Right atrium auricular region (tissue), 2 donors: ENCODE measurements at regions not wholly inside any gene's neighbourhood (a gene's known extent, or its start where the extent isn't known, plus 50 kb on each side); places are given as distances from the start of the nearest gene placed in this dataset.

Source experiments
- DNase-seq: peaks from one replicate; pipeline ENCODE4 v3.0.0-alpha.2; 2019; ENCODE audit warnings: low spot score
- H3K27ac ChIP-seq, 2 donors: fragments of 200-600 bp; sonication (generic); 1 replicate in 1 of 2; 2 replicates in 1 of 2; pipeline ENCODE4 v1.5.1; 2016 to 2019
- H3K27me3 ChIP-seq, 2 donors: fragments of 200-600 bp; sonication (generic); one replicate each; pipeline versions ENCODE4 v1.5.1 to v1.6.0; 2017 to 2019
- H3K36me3 ChIP-seq: fragments of 200-600 bp; sonication (generic); one replicate; pipeline ENCODE4 v1.5.1; 2016
- H3K4me1 ChIP-seq, 2 donors: fragments of 200-600 bp; sonication (generic); one replicate each; pipeline versions ENCODE4 v1.5.1 to v1.6.0; 2017 to 2019
- H3K4me3 ChIP-seq, 2 donors: fragments of 200-600 bp; sonication (generic); 1 replicate in 1 of 2; 2 replicates in 1 of 2; pipeline ENCODE4 v1.5.1; 2017 to 2019; ENCODE audit warnings: mild to moderate bottlenecking in 1 of 2, moderate library complexity in 1 of 2
- H3K9me3 ChIP-seq, 2 donors: fragments of 200-600 bp; sonication (generic); one replicate each; pipeline ENCODE4 v1.5.1; 2019
- CTCF ChIP-seq, 2 donors: fragments of 200-600 bp; sonication (generic); IDR thresholded peaks; one replicate each; pipeline ENCODE4 v1.5.1; 2019; ENCODE audit warnings: antibody characterized with exemption in 2 of 2

DNA sequence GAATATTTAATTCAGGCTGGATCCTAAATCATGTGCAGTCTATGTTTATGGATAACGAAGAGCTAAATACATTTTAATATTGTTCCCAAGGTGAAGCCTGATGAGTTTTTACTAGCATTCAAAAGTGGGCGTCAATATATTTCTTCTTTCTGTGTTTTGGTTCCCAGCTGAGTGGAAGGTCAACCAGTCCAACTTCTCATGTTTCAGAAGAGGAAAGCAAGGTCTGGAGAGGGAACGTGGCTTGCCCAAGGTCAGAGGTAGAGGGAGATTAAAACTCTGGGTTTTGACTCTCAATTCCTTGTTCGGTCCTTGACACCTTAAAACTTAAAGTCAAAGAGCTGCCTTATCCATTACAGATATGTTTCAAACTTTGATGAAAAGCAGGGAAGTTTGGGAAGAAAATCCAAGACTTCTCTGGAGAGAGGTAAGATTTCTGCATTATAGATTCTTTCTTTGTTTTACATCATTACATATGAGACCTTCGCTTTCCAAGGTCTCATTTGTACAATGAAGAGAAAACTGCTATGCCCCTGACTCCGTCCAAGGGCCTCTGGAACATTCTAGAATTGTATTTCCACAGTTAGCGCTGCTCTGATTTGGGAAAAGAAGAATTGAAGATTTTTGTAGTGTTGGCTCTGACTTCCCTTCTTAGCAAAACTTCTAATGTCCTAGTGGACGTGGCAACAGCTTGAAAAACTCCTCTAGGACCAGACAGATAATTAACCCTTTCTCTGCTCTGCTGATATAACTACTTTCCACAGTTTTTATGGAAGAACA, 57.7 kb upstream of the HES1 start:
- H3K36me3 ChIP-seq: no peaks in the 10 kb centered on the region
- no peaks in the 10 kb centered on the region for H3K9me3 ChIP-seq
- H3K27me3 ChIP-seq: no peaks in the 10 kb centered on the region
- peaks cover 0 to 14% of the 10 kb centered on the region in 2 donors for H3K4me1 ChIP-seq
- H3K4me3 ChIP-seq: no peak overlapping the region
- DNase-seq: no peak
- no peak for TF ChIP-seq CTCF (IDR thresholded peaks at IDR 0.05)
- no peak overlapping the region for H3K27ac ChIP-seq

DNA sequence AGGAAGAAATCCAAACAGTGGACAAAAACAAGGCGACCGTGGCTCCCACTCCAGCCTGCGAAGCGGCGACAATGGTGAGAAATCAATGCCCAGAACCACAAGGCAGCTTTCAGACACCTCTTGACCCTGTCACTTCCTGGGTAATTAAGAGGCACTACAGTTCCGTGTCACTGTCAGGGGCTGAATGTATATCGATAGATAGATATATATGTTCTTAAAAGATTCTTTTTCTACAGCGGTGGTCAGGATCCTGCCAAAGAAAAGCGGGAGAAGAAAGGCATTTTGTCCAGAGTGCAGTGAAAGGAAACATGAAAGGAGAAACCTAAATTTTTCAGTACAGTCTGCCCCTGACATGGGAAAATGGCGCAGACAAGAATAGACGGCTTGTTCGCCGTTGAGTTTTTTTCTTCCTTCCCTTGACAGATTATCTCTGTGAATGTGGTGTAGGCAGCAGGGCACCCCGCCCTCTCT, 56.2 kb upstream of the HES1 start:
- DNase-seq: no peak
- H3K27me3 ChIP-seq: no peaks in the 10 kb centered on the region
- H3K9me3 ChIP-seq: no peaks in the 10 kb centered on the region
- no peaks in the 10 kb centered on the region for H3K36me3 ChIP-seq
- no peak for TF ChIP-seq CTCF (IDR thresholded peaks at IDR 0.05)
- peaks cover 0 to 17% of the 10 kb centered on the region in 2 donors for H3K4me1 ChIP-seq
- H3K4me3 ChIP-seq: no peak overlapping the region
- H3K27ac ChIP-seq: no peak overlapping the region

- Histone ChIP-seq H3K27ac (no peak overlapping the region), H3K4me1 (peaks cover 0 to 17% of the 10 kb centered on the region in 2 donors), H3K4me3 (no peak overlapping the region), H3K36me3 (no peaks in the 10 kb centered on the region), H3K9me3 (no peaks in the 10 kb centered on the region), H3K27me3 (no peaks in the 10 kb centered on the region)
- no peak for DNase-seq
- TF ChIP-seq CTCF (IDR thresholded peaks at IDR 0.05): no peak
These were observed 55.5 kb upstream of the HES1 start for GRCh38 chr3:194080436-194080835.

- no peaks in the 10 kb centered on the region for H3K36me3 ChIP-seq
These were observed 54.8 kb upstream of the HES1 start for GRCh38 chr3:194080913-194081800.

GRCh38 chr3:194081826-194082225, 54.1 kb upstream of the HES1 start:
- DNase-seq: no peak
- H3K27me3 ChIP-seq: no peaks in the 10 kb centered on the region
- no peaks in the 10 kb centered on the region for H3K9me3 ChIP-seq
- H3K4me3 ChIP-seq: no peak overlapping the region
- no peak overlapping the region for H3K27ac ChIP-seq
- H3K4me1 ChIP-seq: peaks cover 0 to 17% of the 10 kb centered on the region in 2 donors
- H3K36me3 ChIP-seq: no peaks in the 10 kb centered on the region
- no peak for TF ChIP-seq CTCF (IDR thresholded peaks at IDR 0.05)

More at GRCh38 chr3:194080913-194081800, 54.8 kb upstream of the HES1 start:
- Histone ChIP-seq H3K9me3 (no peaks in the 10 kb centered on the region), H3K27me3 (no peaks in the 10 kb centered on the region), H3K4me3 (no peak overlapping the region), H3K4me1 (peaks cover 0 to 17% of the 10 kb centered on the region in 2 donors), H3K27ac (no peak overlapping the region)
- no peak for DNase-seq
- no peak for TF ChIP-seq CTCF (IDR thresholded peaks at IDR 0.05)
